HCT116 (cell line): ENCODE measurements at regions not wholly inside any gene's neighbourhood (a gene's known extent, or its start where the extent isn't known, plus 50 kb on each side); places are given as distances from the start of the nearest gene placed in this dataset.

Experiments
- ATAC-seq: fragments of 200-7000 bp; cut with Tn5 transposase; 2 replicates; pipeline ENCODE4 v1.9.1; 2020; ENCODE audit warnings: mild to moderate bottlenecking, moderate library complexity
- BruUV-seq: library from RNA; stranded (reverse); fragments of 400-500 nt; replicated peaks from 2 replicates; lab custom pipeline; 2021; lab: Mats Ljungman, UMichigan
- CTCF ChIA-PET: fragments of 300-600 bp; sonication (Branson Sonifier 250); formaldehyde crosslinking; loops from one replicate; lab custom pipeline; 2021; ENCODE audit warnings: antibody characterized with exemption; lab: Charles Lee
- POLR2A ChIA-PET: fragments of 300-600, 350-600 bp; sonication (Branson Sonifier 250); formaldehyde crosslinking; loops from one replicate; lab custom pipeline; 2021; ENCODE audit warnings: antibody characterized with exemption; lab: Charles Lee
- RAD21 ChIA-PET, 2 experiments: fragments of 300-600 bp; sonication (Branson Sonifier 250); formaldehyde crosslinking; loops; one replicate each; lab custom pipeline; 2023; ENCODE audit warnings: low total read pairs in 2 of 2; ENCODE audit not compliant: uncharacterized antibody in 2 of 2, unreplicated experiment in 2 of 2, low non-redundant PET in 1 of 2; lab: Charles Lee
- DNase-seq: peaks from one replicate; pipeline ENCODE4 v3.0.0-alpha.2; 2010; ENCODE audit warnings: low read depth, low spot score
- H2AFZ ChIP-seq: fragments of 200-600 bp; shearing (Covaris generic), sonication (generic); 2 replicates; pipeline ENCODE4 v1.6.1; 2017; ENCODE audit warnings: low read depth, mixed run types, mixed read lengths, antibody characterized with exemption, low read length; ENCODE audit not compliant: poor library complexity, severe bottlenecking
- H3K27ac ChIP-seq: 2 replicates; pipeline ENCODE4 v1.5.1; 2012; ENCODE audit warnings: low read depth, low read length
- H3K27me3 ChIP-seq: fragments of 200-600 bp; sonication (generic); 2 replicates; pipeline ENCODE4 v1.6.1; 2016; ENCODE audit warnings: mixed run types, low read length, mixed read lengths; ENCODE audit not compliant: insufficient read depth
- H3K36me3 ChIP-seq, 2 experiments: fragments of 200-500 bp in 1 of 2; fragments of 200-600 bp in 1 of 2; sonication (Bioruptor generic) in 1 of 2; sonication (generic) in 1 of 2; 2 replicates each; pipeline versions ENCODE4 v1.5.1 to v1.6.1; 2014 to 2016; ENCODE audit warnings: low read length in 2 of 2, inconsistent platforms in 1 of 2, mixed read lengths in 1 of 2, mixed run types in 1 of 2; ENCODE audit not compliant: insufficient read depth in 2 of 2, control insufficient read depth in 1 of 2
- H3K4me1 ChIP-seq, 2 experiments: fragments of 200-600 bp in 1 of 2; sonication (generic) in 1 of 2; 2 replicates each; pipeline versions ENCODE4 v1.5.1 to v1.6.1; 2012 to 2017; ENCODE audit warnings: low read length in 2 of 2, inconsistent platforms in 1 of 2, mild to moderate bottlenecking in 1 of 2, mixed read lengths in 1 of 2, mixed run types in 1 of 2, moderate library complexity in 1 of 2; ENCODE audit not compliant: insufficient read depth in 2 of 2, control insufficient read depth in 1 of 2
- H3K4me2 ChIP-seq: fragments of 200-600 bp; sonication (generic); 2 replicates; pipeline ENCODE4 v1.6.1; 2017; ENCODE audit warnings: mixed run types, low read length, mixed read lengths
- H3K4me3 ChIP-seq, 2 experiments: fragments of 200-600 bp in 1 of 2; sonication (generic) in 1 of 2; replicated peaks in 1 of 2; 2 replicates each; pipeline ENCODE4 v1.5.1; 2011 to 2016; ENCODE audit warnings: low read length in 2 of 2, control low read depth in 1 of 2, low read depth in 1 of 2, mild to moderate bottlenecking in 1 of 2, mixed read lengths in 1 of 2, mixed run types in 1 of 2
- H3K79me2 ChIP-seq: fragments of 200-600 bp; sonication (generic); 2 replicates; pipeline ENCODE4 v1.6.1; 2017; ENCODE audit warnings: mild to moderate bottlenecking, mixed run types, low read length, moderate library complexity, mixed read lengths; ENCODE audit not compliant: insufficient read depth
- H3K9ac ChIP-seq: fragments of 200-600 bp; sonication (generic); 2 replicates; pipeline ENCODE4 v1.6.1; 2016; ENCODE audit warnings: low read length, mixed read lengths
- H3K9me2 ChIP-seq: fragments of 200-600 bp; sonication (generic), shearing (Covaris generic); 2 replicates; pipeline ENCODE4 v1.6.1; 2017; ENCODE audit warnings: mixed run types, mild to moderate bottlenecking, moderate library complexity; ENCODE audit not compliant: insufficient read depth
- H3K9me3 ChIP-seq, 2 experiments: fragments of 200-500 bp in 1 of 2; fragments of 200-600 bp in 1 of 2; sonication (Bioruptor generic) in 1 of 2; sonication (generic) in 1 of 2; 2 replicates each; pipeline ENCODE4 v1.6.1; 2014 to 2017; ENCODE audit warnings: low read length in 2 of 2, mixed read lengths in 2 of 2, inconsistent platforms in 1 of 2, low read depth in 1 of 2, mild to moderate bottlenecking in 1 of 2, mixed run types in 1 of 2, moderate library complexity in 1 of 2; ENCODE audit not compliant: control insufficient read depth in 1 of 2, insufficient read depth in 1 of 2
- H4K20me1 ChIP-seq: fragments of 200-600 bp; sonication (generic), shearing (Covaris generic); 2 replicates; pipeline ENCODE4 v1.6.1; 2017; ENCODE audit warnings: mixed run types, mild to moderate bottlenecking, moderate library complexity; ENCODE audit not compliant: insufficient read depth
- CBX3 ChIP-seq: IDR thresholded peaks from 2 replicates; pipeline ENCODE4 v1.6.1; 2012; ENCODE audit warnings: low read depth
- CEBPB ChIP-seq: IDR thresholded peaks from 2 replicates; pipeline ENCODE4 v1.6.1; 2012; ENCODE audit warnings: low read depth
- CTCF ChIP-seq, 3 experiments: fragments of 200-600 bp in 1 of 3; sonication (generic) in 1 of 3; IDR thresholded peaks in 2 of 3; conservative IDR thresholded peaks in 1 of 3; 2 replicates each; pipeline ENCODE4 v1.5.1; 2012 to 2017; ENCODE audit warnings: low read depth in 2 of 3, low read length in 2 of 3, antibody characterized with exemption in 1 of 3, borderline replicate concordance in 1 of 3, control low read depth in 1 of 3, mild to moderate bottlenecking in 1 of 3, mixed read lengths in 1 of 3, mixed run types in 1 of 3, moderate library complexity in 1 of 3; ENCODE audit not compliant: insufficient read depth in 1 of 3
- EGR1 ChIP-seq: IDR thresholded peaks from 2 replicates; pipeline ENCODE4 v1.6.1; 2012; ENCODE audit warnings: low read depth
- EZH2 ChIP-seq: fragments of 200-600 bp; sonication (generic); IDR thresholded peaks from 2 replicates; pipeline ENCODE4 v1.6.1; 2017; ENCODE audit warnings: antibody characterized with exemption, mixed run types
- MAX ChIP-seq: IDR thresholded peaks from 2 replicates; pipeline ENCODE4 v1.6.1; 2012
- POLR2A ChIP-seq: IDR thresholded peaks from 2 replicates; pipeline ENCODE4 v1.7.0; 2011; ENCODE audit warnings: borderline replicate concordance; ENCODE audit not compliant: insufficient read depth, insufficient read length; ENCODE audit errors: extremely low read depth
- POLR2AphosphoS5 ChIP-seq: IDR thresholded peaks from 2 replicates; pipeline ENCODE4 v1.6.1; 2011; ENCODE audit warnings: mild to moderate bottlenecking, low read depth, low read length, moderate library complexity
- RAD21 ChIP-seq: IDR thresholded peaks from 2 replicates; pipeline ENCODE4 v1.6.1; 2012; ENCODE audit warnings: low read depth, mild to moderate bottlenecking
- REST ChIP-seq: IDR thresholded peaks from 2 replicates; pipeline ENCODE4 v1.6.1; 2012; ENCODE audit warnings: low read depth
- SIN3A ChIP-seq: IDR thresholded peaks from 2 replicates; pipeline ENCODE4 v1.6.1; 2012; ENCODE audit warnings: low read depth
- SRF ChIP-seq: IDR thresholded peaks from 2 replicates; pipeline ENCODE4 v1.6.1; 2012; ENCODE audit warnings: low read depth
- TCF7L2 ChIP-seq: IDR thresholded peaks from 2 replicates; pipeline ENCODE4 v1.7.0; 2011; ENCODE audit warnings: borderline replicate concordance, inconsistent platforms; ENCODE audit not compliant: insufficient read depth, insufficient read length; ENCODE audit errors: extremely low read depth
- YY1 ChIP-seq: IDR thresholded peaks from 2 replicates; pipeline ENCODE4 v1.6.1; 2011; ENCODE audit warnings: low read length, low read depth, moderate library complexity, mild to moderate bottlenecking; ENCODE audit not compliant: insufficient replicate concordance; ENCODE audit errors: extremely low read depth
- ZFX ChIP-seq: fragments of 450-650 bp; IDR thresholded peaks from 2 replicates; pipeline ENCODE4 v1.6.1; 2017
- intact Hi-C: fragments of 100-400 bp; cut with micrococcal nuclease; formaldehyde crosslinking; loops from 2 replicates; pipeline ENCODE4 v1.10.0; 2022

- TF ChIP-seq CTCF (IDR thresholded peaks at IDR 0.05 in 2 of 3, conservative IDR thresholded peaks at IDR 0.05 in 1 of 3; ENCODE audit: borderline replicate concordance in 1 of 3, insufficient read depth in 1 of 3, low read depth in 2 of 3, low read length in 2 of 3) (no peak), EGR1 (no peak), EZH2 (no peak), CBX3 (no peak)
These were observed 61.4 kb upstream of the MRPS30 start (continued) for GRCh38 chr5:44747396-44747795.

GRCh38 chr5:44740660-44741059 is 68.1 kb upstream of the MRPS30 start:
- no peaks in the 10 kb centered on the region for H3K79me2 ChIP-seq
- H3K4me2 ChIP-seq: no peak overlapping the region
- no peak overlapping the region for H3K4me3 ChIP-seq
- H4K20me1 ChIP-seq: no peaks in the 10 kb centered on the region
- ChIA-PET POLR2A (no interaction called here), CTCF (interaction anchor here (0.8 kb wide), 1 partner anchor 206 kb away, joined by 3 read pairs; no protein-coding TSS in a partner anchor), RAD21 (no interaction called here)
- TF ChIP-seq POLR2A: no peak
- TF ChIP-seq RAD21: peak; percentile 50
- no peaks in the 10 kb centered on the region for H3K9me3 ChIP-seq
- no TSS peak for BruUV-seq
- H2AFZ ChIP-seq: no peak overlapping the region
- H3K9ac ChIP-seq: no peak overlapping the region
- no peaks in the 10 kb centered on the region for H3K4me1 ChIP-seq
- ATAC-seq (peak; percentile 61; the same call in 1 of the 2 replicates), DNase-seq (no peak)
- H3K36me3 ChIP-seq: no peaks in the 10 kb centered on the region
- H3K27ac ChIP-seq: no peak overlapping the region
- no peaks in the 10 kb centered on the region for H3K9me2 ChIP-seq
- intact Hi-C loops: loop anchor here (10.0 kb wide), 1 partner anchor 206 kb away; no protein-coding TSS in a partner anchor
- H3K27me3 ChIP-seq: no peaks in the 10 kb centered on the region

- intact Hi-C loops: no loop called here
- no peak overlapping the region for H3K9ac ChIP-seq
- no peaks in the 10 kb centered on the region for H3K4me1 ChIP-seq
- ChIA-PET CTCF (no interaction called here), RAD21 (no interaction called here), POLR2A (no interaction called here)
- H3K4me3 ChIP-seq: no peak overlapping the region
- no peak overlapping the region for H3K4me2 ChIP-seq
- H2AFZ ChIP-seq: no peak overlapping the region
- H4K20me1 ChIP-seq: no peaks in the 10 kb centered on the region
- no peak for DNase-seq
- no peaks in the 10 kb centered on the region for H3K36me3 ChIP-seq
- no peak overlapping the region for H3K27ac ChIP-seq
- no peaks in the 10 kb centered on the region for H3K27me3 ChIP-seq
- no TSS peak for BruUV-seq
- no peaks in the 10 kb centered on the region for H3K9me2 ChIP-seq
- no peaks in the 10 kb centered on the region for H3K9me3 ChIP-seq
- H3K79me2 ChIP-seq: no peaks in the 10 kb centered on the region
- ATAC-seq: no peak
- TF ChIP-seq SIN3A (no peak), MAX (no peak), ZFX (no peak), EGR1 (no peak), CEBPB (no peak), SRF (no peak), POLR2AphosphoS5 (no peak), TCF7L2 (no peak), EZH2 (no peak), REST (no peak), YY1 (no peak)
These were observed 79.2 kb upstream of the MRPS30 start for GRCh38 chr5:44729536-44729935.
